ENCODE measurements at regions not wholly inside any gene's neighbourhood (a gene's known extent, or its start where the extent isn't known, plus 50 kb on each side); places are given as distances from the start of the nearest gene placed in this dataset.

DNA sequence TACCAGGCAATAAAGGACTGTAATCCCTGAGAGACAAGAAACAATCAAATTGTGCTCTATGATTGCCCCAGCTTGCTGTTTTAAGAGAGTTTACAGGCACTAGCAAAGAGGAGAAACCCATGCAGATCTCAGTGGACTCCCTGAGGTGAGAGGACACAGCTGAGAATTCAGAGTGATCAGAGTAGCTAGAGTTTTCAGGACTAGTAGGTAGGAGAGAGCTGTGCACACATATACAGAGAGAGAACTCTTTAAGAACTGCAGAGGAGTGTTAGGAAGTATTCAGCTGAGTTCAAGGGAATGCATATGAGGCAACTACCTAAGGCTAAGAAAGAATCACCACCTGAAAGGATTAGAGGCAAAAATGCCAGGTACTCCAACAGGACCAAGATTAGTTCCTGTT is 904.8 kb downstream of the CDH8 start:
- TF ChIP-seq POLR2AphosphoS5 (IDR thresholded peaks at IDR 0.05; ENCODE audit: low read depth, low read length) (no peak), FOXP2 (optimal IDR thresholded peaks at IDR 0.05; ENCODE audit: borderline replicate concordance, extremely low read depth, extremely low read length, insufficient read depth) (no peak), TAF1 (IDR thresholded peaks at IDR 0.05; ENCODE audit: borderline replicate concordance, insufficient read depth, low read length) (no peak), SIN3A (IDR thresholded peaks at IDR 0.05; ENCODE audit: borderline replicate concordance, insufficient read depth, low read length) (no peak)
- TF ChIP-seq, protein P1, sequence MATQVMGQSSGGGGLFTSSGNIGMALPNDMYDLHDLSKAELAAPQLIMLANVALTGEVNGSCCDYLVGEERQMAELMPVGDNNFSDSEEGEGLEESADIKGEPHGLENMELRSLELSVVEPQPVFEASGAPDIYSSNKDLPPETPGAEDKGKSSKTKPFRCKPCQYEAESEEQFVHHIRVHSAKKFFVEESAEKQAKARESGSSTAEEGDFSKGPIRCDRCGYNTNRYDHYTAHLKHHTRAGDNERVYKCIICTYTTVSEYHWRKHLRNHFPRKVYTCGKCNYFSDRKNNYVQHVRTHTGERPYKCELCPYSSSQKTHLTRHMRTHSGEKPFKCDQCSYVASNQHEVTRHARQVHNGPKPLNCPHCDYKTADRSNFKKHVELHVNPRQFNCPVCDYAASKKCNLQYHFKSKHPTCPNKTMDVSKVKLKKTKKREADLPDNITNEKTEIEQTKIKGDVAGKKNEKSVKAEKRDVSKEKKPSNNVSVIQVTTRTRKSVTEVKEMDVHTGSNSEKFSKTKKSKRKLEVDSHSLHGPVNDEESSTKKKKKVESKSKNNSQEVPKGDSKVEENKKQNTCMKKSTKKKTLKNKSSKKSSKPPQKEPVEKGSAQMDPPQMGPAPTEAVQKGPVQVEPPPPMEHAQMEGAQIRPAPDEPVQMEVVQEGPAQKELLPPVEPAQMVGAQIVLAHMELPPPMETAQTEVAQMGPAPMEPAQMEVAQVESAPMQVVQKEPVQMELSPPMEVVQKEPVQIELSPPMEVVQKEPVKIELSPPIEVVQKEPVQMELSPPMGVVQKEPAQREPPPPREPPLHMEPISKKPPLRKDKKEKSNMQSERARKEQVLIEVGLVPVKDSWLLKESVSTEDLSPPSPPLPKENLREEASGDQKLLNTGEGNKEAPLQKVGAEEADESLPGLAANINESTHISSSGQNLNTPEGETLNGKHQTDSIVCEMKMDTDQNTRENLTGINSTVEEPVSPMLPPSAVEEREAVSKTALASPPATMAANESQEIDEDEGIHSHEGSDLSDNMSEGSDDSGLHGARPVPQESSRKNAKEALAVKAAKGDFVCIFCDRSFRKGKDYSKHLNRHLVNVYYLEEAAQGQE (IDR thresholded peaks at IDR 0.05; ENCODE audit: insufficient read depth in 1 of 2, low read depth in 2 of 2, low read length in 2 of 2): no peak

DNA sequence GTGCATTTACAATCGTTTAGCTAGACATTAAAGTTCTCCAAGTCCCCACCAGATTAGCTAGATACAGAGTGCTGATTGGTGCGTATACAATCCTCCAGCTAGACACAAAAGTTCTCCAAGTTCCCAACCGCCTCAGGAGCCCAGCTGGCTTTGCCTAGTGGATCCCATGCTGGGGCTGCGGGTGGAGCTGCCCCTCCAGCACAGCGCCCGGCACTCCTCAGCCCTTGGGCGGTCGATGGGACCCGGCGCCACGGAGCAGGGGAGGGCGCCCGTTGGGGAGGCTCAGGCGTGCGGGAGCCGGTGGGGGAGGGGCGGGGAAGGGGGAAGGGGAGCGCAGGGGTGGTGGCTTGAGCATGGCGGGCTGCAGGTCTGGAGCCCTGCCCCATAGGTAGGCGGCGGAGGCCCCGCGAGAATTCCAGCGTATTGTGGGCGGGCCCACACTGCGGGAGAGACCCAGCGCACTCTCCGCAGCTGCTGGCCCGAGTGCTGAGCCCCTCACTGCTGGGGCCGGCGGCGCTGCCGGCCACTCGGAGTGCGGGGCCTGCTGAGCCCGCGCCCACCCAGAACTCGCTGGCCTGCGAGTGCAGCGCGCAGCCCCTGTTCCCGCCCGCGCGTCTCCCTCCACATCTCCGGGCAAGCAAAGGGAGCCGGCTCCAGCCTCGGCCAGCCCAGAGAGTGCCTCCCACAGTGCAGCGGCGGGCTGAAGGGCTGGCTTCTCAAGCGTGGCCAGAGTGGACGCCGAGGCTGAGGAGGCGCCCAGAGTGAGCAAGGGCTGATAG is 907.5 kb downstream of the CDH8 start:
- TF ChIP-seq SIN3A (IDR thresholded peaks at IDR 0.05; ENCODE audit: borderline replicate concordance, insufficient read depth, low read length): no peak
- TF ChIP-seq FOXP2 (optimal IDR thresholded peaks at IDR 0.05; ENCODE audit: borderline replicate concordance, extremely low read depth, extremely low read length, insufficient read depth): no peak
- no peak for TF ChIP-seq TAF1 (IDR thresholded peaks at IDR 0.05; ENCODE audit: borderline replicate concordance, insufficient read depth, low read length)
- TF ChIP-seq, protein P1 (IDR thresholded peaks at IDR 0.05; ENCODE audit: insufficient read depth in 1 of 2, low read depth in 2 of 2, low read length in 2 of 2): no peak
- TF ChIP-seq POLR2AphosphoS5 (IDR thresholded peaks at IDR 0.05; ENCODE audit: low read depth, low read length): no peak

DNA sequence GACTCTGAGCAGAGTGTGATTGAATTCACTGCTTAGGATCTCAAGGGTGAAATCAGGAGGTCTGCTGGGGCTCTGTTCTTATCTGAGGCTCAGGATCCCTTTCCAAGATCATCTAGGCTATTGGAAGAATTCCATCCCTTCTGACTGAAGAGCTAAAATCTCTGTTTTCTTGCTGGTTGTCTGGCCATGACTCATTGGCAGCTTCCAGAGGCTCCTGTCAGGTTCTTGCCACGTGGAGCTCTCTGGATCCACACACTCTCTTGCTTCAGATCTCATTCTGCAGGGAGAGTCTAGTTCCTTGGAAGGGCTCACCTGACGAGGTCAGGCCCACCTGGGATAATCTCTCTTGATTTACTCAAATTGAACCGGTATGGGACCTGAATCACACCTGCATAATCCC is 930.7 kb downstream of the CDH8 start:
- TF ChIP-seq, protein P1 (IDR thresholded peaks at IDR 0.05; ENCODE audit: insufficient read depth in 1 of 2, low read depth in 2 of 2, low read length in 2 of 2): no peak
- TF ChIP-seq FOXP2 (optimal IDR thresholded peaks at IDR 0.05; ENCODE audit: borderline replicate concordance, extremely low read depth, extremely low read length, insufficient read depth) (no peak), SIN3A (IDR thresholded peaks at IDR 0.05; ENCODE audit: borderline replicate concordance, insufficient read depth, low read length) (no peak), TAF1 (IDR thresholded peaks at IDR 0.05; ENCODE audit: borderline replicate concordance, insufficient read depth, low read length) (no peak)

DNA sequence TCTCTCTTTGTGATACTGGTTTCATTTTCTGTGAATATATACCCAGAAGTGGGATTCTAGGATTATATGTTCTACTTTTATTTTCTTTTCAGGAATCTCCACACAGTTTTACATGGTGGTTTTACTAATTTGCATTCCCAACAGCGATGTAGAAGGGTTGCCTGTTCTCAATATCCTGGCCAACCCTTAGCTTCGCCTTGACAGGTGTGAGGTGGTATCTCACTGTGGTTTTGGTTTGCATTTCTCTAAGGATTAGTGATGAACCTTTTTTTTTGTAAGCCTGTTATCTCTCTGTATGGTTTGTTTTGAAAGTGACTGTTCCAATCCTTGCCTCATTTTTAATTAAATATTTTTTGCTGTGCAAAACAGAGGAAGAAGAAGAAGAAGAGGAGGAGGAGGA is 937.7 kb downstream of the CDH8 start:
- TF ChIP-seq TAF1 (IDR thresholded peaks at IDR 0.05; ENCODE audit: borderline replicate concordance, insufficient read depth, low read length) (no peak), POLR2AphosphoS5 (IDR thresholded peaks at IDR 0.05; ENCODE audit: low read depth, low read length) (no peak), FOXP2 (optimal IDR thresholded peaks at IDR 0.05; ENCODE audit: borderline replicate concordance, extremely low read depth, extremely low read length, insufficient read depth) (no peak), SIN3A (IDR thresholded peaks at IDR 0.05; ENCODE audit: borderline replicate concordance, insufficient read depth, low read length) (no peak)
- TF ChIP-seq, protein P1 (IDR thresholded peaks at IDR 0.05; ENCODE audit: insufficient read depth in 1 of 2, low read depth in 2 of 2, low read length in 2 of 2): no peak

Data from PFSK-1 (cell line).